T-helper 1 cell (primary cell): ENCODE measurements at regions not wholly inside any gene's neighbourhood (a gene's known extent, or its start where the extent isn't known, plus 50 kb on each side); places are given as distances from the start of the nearest gene placed in this dataset.
"Not testable (repeated sequence)": the region's sequence is repeated elsewhere in the genome, so short reads cannot be mapped to it uniquely, and the experiment has no call there.

Source experiments
- DNase-seq, 5 donors: peaks; one replicate each; pipeline ENCODE4 v3.0.0-alpha.2; 2012 to 2020

DNA sequence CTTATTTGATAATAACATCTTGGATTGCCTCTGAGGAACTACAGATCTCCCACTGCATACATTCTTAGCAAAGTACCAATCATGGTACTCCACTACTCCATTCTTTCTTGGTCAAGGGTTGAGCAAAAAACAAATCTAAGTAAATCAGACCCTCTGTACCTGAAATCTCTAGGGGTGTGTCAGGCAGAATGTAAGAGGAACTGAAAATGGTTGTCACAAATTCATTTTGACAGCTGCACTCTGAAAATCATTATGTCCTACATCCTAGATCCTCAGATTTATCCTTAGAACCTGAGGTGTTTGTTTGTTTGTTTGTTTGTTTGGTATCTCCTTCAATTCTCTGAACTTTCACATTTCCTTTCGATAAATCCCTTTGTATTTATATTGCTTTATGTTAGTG is 433.2 kb upstream of the BTBD3 start:
- DNase-seq, result no peak

DNA sequence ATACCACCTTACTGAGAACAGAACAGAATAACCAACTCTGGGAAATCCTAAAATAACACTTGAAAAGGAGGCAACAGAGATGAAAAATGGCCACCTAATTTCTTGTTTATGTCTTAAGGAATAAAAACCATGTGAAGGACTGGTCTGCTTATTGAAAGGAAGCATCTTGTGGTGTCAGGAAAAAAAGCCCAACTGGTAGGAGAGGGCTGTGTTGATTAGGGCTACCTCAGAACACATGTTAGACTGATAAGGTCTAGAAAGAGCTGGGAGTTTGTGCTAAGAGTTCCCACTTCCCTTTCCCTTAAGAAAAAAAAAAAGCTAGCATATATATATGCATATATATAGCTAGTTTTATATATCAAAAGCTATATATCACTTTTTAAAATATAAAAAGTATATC is 425.3 kb upstream of the BTBD3 start:
- no peak for DNase-seq

DNA sequence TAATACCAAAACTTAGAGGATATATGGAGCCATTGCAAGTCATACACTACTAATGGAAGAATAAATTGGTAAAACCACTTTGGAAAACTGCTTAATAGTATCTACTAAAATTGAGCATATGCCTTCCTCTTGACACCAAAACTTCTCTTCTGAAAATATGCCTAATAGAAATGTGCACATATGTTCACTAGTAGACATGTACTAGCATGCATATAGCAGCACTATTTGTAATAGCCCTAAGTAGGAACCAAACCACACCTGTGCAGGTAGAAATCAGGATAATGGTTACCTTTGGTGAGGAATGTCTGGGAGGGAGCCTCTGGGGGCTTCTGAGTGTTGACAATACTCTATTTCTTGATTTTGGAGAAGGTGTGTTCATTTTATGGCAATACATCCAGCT is 424.8 kb upstream of the BTBD3 start:
- DNase-seq, result no peak

DNA sequence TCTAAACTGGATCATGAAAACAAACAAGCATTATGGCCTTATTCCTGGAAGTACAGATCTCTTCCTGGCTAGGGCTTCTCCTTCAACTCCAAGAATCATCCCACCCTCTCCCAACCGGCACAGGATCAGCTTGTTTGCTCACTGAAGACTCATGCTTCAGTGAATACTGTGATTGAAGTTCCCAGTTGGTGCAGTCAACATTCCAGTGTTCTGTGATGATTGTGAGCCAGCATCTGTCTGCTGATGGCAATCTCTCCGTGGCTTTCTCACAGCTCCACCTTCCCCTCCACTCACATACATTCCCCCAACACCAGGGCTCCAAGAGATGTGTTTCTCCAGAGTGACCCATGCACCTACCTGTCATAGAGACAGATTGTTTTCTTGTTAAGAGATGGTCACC is 421.3 kb upstream of the BTBD3 start:
- no peak for DNase-seq

DNA sequence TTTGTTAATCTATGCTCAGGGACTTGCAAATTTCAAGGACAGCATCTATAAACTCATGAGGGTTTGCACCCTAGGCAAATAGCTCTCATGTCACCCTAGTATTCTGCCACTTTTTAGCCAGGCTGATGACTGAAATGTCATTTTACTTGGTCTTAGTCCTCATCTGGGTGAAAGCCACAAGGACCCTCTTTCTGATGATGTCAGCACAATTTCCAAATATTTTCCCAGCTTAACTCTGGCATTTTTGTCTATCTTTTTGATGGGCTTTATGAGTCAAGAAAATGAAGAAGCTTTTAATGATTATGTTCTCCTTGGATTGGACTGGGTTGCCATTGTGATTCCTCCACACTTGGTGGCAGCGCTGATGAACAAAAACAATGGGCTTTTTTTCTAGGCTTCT is 420.1 kb upstream of the BTBD3 start:
- no peak for DNase-seq

DNA sequence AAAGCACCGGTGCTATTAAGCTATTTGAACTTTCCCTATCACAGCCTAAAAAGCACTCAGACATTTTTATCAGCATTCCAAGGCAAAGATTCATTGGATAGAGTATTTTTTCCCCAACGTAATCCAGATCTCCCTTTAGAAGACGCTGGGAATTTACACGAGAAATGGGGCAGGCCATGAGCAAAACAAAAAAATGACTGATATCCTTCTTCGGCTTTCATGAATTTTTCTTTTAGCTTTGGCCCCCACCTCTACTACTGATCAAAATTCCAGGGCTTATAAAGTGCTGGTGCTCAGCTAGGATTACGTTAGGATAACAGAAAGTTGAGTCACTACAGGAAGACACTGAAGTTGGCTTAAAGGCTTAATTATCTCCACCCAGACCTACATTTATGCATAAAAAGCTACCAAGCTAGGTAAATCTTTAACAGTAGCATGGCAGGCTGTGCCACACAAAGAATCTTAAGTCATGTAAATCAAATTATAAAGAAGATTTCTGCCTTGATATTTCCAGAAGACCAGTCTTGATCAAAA is 418.5 kb upstream of the BTBD3 start:
- DNase-seq, result no peak

DNA sequence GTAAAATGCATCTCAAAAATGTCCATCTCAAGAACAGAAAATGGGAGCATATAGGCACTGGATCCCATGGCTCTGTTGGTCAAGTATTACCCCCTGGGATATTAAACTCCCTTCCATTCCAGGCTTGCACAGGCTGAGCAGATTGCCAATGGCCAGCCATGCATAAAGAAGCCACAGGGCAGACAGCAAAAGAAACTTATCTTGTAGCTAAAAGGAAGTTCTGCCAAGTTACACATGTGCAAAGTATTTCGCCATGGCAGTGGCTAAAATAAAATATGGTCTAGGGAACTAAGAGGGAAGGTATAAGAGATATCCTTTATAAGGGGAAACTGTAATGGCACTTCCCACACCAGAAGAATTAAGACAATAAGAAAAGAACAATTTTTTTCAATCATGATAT is 415.6 kb upstream of the BTBD3 start:
- no peak for DNase-seq

DNA sequence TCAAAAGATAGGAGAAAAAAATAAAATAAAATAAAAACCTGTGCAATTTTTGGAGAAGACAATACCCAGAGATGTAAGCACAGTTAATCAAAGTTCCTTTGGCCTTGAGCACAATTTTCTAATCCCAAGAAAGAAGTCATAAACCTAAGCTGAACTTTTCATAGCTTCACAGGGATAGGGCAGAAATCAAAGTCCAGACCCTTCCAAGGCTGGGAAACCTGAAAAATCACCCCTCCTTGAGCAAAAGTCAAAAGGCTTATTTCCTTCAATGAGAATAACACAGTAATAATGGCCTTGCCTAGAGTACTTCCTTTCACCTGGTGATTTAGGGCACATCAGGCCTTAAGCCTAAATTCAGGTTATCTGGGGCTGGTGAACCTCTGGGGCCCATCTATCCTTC is 415.0 kb upstream of the BTBD3 start:
- no peak for DNase-seq

DNA sequence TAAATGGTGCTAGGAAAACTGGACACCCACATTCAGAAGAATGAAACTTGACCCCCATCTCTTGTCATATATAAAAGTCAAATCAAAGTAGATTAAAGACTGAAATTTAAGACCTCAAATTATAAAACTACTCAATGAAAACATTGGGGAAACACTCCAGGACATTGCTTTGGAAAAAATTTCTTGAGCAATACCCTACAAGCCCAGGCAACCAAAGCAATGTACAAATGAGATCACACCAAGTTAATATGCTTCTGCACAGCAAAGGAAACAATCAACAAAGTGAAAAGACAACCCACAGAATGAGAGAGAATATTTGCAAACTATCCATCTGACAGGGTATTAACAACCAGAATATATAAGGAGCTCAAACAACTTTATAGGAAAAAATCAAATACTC is 407.9 kb upstream of the BTBD3 start:
- no peak for DNase-seq

DNA sequence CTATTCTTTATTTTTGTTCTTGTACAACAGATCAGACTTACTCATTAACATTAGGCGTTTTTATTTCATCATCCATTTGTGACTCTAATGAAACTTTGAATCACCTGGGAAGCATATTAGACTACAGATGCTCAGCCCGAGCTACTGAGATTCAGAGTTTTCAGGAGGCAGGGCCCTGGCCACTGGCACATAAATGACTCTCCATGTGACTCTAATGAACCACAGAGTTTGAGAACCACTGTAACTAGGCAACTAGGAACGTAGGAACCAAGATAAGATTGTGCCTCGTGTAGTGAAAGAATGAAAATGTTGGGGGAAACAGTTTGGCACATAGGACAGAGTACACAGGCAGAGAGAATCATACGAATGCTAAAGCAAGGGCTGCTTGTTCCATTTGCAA is 405.9 kb upstream of the BTBD3 start:
- no peak for DNase-seq

DNA sequence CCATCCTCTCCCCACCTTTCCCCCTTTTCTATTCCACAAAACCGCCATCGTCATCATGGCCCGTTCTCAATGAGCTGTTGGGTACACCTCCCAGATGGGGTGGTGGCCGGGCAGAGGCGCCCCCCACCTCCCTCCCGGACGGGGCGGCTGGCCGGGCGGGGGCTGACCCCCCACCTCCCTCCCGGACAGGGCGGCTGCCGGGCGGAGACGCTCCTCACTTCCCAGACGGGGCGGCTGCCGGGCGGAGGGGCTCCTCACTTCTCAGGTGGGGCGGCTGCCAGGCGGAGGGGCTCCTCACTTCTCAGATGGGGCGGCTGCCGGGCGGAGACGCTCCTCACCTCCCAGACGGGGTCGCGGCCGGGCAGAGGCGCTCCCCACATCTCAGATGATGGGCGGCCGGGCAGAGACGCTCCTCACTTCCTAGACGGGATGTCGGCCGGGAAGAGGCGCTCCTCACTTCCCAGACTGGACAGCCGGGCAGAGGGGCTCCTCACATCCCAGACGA is 404.4 kb upstream of the BTBD3 start:
- not testable (repeated sequence) for DNase-seq

DNA sequence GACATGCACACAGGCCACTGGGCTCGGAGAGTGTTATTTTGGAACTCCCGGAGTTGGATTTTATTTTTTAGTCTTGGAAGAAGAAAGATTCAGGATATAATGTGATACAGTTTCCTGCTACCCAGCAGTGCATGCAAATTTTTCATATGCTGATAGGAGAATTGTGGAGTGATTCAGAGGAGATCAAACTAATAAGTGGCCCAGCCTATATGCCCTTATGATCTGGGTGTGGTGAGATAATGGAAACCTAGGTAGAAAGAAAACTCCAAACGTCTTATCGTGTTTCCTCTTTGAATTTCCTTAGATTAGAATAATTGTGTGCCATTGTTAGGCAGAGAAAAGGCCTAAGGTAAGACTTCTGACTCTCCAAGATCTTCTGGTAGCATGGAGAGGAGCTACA is 401.2 kb upstream of the BTBD3 start:
- no peak for DNase-seq

DNA sequence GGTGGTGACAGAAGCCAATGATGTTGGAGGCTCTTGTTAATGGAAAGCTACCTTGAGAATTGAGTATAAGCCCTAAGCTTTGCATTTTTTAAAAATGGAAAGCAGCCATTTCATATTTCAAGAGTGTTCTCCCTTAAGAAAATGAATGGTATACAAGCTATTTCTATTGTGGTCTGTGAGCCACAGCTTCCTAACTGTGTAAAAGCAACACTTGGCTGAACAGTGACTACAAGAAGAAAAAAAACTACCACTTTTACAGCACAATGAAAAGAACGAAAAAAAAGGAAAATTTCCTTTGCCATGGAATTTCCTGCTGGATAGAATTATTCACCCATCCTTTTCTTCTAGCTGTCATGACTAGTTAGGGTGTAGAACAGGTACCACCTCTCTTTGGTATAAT is 397.1 kb upstream of the BTBD3 start:
- no peak for DNase-seq

DNA sequence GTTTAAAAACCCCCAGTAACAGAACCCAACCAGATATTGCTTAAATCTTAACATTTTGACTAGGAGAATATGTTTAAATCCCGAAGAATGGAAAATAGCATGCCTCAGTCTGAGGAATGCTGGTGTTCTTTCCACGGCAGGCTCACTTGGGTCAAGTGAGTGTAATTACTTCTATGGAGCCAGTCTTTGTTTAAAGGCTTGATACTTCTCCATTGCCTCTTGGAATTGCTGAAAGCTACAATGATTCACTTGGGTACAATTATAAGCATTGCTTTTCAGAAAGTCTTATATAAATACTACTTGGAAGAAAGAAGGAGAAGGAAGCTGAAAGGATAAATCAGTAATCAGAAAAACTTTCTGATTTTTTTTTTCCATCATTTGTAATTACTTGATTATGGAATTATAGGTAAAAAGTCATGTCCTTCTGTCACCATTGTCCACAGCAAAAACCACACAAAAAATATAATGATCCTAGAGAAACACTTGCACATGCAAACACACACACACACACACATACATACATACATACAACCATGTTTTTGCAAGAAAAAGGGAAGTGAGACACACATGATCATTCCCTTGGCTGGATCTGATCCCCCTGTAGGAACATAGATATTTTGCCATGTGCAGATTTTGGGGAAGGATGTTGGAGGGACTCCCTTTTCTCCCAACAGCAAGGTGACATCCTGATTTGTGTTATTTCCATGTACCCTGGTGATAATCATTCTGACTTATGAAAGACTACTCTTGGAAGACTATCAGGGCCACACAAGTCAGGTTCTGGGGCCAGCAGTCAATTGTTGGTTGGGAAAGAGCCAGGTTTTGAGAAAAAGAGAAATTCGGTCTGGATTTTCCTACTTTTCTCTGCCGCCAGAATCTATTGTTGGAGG is 396.0 kb upstream of the BTBD3 start:
- no peak for DNase-seq

DNA sequence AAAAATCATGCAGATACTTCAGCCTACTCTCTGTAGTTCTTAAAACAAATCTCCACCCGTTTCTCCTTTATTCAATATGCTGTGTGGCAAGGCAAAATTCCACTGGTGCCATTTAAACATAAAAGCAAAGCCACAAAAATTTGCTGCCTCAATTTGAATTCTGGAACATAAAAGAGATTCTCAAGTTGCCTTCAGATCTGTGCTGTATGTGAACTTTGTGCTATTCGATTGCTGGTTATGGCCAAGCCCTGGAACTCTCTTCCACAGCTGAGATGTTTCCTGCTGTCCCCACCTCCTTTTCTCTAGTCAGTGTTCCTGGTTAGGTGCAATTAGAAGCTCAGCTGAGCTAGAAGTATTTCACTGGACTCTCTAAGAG is 395.3 kb upstream of the BTBD3 start:
- DNase-seq, result no peak

DNA sequence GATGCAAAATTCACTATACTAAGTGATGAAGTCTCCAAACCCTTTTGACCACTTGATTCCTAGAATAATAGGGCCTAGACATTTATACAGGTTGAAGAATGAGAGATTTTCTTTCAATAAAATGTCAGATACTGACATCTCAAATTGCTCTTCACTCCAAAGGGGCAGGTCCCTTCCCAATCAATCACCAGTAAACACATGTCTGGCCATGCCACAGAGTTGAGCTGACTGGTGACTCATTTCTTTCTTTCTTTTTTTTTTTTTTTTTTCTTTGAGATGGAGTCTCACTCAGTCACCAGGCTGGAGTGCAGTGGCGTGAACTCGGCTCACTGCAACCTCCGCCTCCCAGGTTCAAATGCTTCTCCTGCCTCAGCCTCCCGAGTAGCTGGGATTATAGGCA is 388.6 kb upstream of the BTBD3 start:
- DNase-seq, result no peak

DNA sequence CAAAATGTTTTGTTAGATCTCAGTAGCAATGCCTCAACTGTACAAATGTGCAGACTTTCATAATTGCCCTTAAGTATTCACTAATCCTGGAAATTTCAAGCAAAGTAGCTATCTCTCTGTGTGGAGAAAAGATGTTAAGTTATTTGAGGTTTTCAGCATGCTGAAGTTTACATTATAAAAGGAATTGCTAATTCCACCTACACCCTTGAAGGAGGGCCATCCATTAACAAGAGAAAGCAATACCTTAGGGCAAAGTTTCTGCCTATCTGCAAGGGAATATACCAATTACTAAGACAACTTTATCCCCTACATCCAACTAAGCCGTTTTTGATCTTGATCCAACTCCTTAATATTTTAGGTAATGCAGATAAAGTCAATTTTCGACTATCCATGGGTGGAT is 380.7 kb upstream of the BTBD3 start:
- DNase-seq, result no peak

DNA sequence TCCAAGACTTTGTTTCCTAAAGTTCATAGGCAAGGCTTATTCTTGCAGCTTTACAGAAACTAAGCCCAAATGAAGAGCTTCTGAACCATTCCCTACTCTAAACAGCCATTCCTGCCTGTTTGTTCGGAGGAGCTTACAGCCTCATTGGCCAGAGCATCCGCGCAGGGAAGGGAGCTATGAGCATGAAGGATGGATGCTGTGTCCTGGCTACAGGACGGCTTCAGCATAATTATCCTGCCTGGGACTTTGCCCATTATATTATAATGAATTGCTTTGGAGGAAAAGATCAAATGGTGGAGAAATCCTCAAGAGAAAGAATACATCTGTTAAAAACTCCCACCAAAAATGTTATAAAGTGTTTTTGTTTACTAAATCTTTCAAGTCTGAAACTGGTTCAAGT is 378.2 kb upstream of the BTBD3 start:
- DNase-seq, result no peak

DNA sequence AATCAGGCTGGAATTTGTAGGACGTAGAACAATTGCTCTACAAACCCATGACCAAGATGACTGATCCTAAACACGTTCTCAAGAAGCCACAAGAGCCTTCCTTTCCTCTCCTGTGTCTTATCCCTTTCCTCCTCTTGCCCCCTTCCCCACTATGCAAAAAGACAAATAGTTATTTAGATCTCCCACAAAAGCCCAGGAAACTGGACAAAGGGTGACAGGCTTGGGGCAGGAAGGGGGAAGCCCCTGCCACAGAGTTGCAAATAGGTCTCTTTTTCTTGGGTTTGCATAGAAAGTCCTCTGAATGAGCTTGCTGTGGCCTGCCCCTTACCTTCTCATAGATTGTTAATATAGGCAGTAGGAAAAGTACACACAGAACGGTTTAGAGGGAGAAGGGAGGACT is 377.1 kb upstream of the BTBD3 start:
- DNase-seq, result no peak

DNA sequence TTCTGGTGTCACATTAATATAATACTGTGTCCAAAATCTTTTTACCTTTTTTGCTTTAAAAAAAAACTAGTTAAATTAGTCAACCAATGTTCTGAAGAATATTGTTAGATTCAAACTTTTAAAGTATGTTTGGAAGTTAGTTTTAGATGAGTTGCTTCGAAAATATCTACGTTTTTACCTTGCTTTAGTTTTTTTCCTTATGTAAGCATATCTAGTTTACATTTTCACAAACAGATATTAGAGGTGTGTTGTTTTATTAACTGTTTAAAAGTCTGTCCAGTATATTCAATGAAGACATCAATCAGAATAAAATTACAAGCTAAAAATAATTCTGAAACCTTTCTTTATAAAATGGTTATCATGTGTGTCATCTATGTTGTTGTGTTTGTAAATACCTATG is 375.0 kb upstream of the BTBD3 start:
- no peak for DNase-seq

DNA sequence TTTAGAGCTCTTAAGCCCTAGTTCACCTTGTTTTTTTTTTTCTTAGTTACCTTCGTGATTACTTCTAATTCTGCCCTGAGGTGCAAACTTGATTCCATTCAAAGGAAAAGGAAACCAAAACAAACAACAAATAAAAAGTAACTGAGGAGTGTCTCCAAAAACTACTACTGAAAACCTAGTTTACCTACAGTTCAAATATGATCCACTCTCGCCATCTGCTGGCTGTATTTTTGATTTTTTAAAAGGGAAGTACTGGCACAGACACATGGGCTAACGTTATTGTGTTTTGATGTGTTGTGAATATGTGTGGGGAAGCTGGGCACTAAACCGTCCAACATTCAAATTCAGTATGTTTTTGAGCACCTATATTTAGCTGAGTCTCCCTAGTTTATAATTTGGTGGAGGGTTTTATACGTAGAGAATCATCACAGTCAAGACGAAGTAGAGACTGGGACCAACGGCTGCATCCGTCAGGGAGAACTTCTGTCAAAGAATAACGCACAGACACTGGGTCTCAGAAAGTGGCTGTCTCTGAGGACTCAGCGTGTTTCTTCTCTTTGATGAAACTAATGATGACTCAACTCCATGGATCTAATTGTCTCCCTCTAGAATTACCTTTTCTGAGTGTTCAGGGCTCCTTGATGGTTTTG is 373.5 kb upstream of the BTBD3 start:
- DNase-seq, result peak in 1 of 5 donors; percentile 4

DNA sequence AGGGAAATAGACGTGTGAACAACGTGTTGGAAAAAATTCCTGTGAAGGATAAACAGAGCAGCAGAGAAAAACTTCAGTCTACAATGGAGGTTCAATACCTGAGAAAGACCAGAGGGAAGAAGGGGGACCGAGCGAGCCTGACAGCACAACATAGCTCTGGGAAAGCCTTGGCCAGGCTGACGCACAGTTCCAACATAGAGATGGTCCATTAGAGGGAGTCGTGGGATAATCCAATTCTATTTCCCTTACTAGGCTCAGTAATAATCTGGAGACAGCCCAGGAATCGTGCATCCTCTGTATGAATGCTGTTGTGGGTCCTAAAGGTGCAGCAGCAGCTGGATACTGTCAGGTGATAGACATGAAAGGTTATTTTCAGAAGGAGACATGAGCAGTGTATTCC is 370.8 kb upstream of the BTBD3 start:
- no peak for DNase-seq

DNA sequence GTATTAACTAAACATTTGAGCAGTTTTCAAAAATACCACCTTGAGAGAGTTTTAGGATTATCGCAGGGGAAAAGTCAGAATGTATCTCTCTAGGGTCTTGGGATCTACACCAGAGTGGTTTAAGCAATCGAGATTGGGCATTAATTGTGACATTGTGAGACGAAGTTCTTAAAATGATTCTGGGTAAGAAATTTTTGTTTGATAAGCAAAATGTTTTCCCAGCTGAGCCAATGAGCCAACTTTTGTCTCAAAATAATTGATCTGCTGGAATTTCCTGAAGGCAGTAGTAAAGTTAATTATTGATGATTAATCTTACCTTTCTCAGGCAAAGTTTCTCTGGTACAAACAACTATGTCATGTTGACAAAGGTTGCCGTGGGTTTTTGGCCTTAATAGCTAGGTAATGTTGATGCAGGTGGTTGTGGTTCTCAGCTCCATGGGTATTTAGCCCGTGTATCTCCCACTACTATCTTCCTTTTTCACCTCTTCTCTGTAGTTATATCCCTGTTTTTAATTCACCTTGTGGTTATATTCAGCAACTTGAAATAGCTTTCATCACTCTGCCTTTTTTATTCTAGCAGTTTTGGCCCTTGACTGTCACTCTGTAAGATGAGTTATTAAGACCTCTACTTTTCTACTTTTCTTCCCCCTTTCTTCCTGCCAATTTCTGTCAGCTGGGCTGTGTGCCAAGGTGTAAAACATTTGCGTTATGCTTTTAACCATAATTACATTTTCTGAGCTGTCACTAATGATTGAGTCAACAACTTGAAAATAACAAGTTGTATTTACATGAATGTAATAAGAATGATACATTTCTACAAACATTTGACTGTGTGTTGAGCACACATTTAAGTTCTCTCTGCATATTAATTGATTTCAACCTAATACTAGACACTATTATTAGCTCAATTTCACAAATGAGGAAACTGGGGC is 368.3 kb upstream of the BTBD3 start:
- no peak for DNase-seq
